Omental fat pad (tissue), 3 donors: ENCODE measurements at regions not wholly inside any gene's neighbourhood (a gene's known extent, or its start where the extent isn't known, plus 50 kb on each side); places are given as distances from the start of the nearest gene placed in this dataset.

Experiments
- ATAC-seq: fragments of 150-250 bp; one replicate; pipeline ENCODE4 v1.9.1; 2016; ENCODE audit warnings: mild to moderate bottlenecking, moderate library complexity; ENCODE audit not compliant: low FRiP score
- DNase-seq: peaks from one replicate; pipeline ENCODE4 v3.0.0-alpha.2; 2019; ENCODE audit warnings: low spot score
- TF ChIP-seq, protein P1 (sequence below), 3 donors: fragments of 450-650 bp; IDR thresholded peaks; one replicate each; pipeline ENCODE4 v1.5.1; 2016 to 2017; ENCODE audit warnings: antibody characterized with exemption in 3 of 3, mild to moderate bottlenecking in 3 of 3, moderate library complexity in 2 of 3

DNA sequence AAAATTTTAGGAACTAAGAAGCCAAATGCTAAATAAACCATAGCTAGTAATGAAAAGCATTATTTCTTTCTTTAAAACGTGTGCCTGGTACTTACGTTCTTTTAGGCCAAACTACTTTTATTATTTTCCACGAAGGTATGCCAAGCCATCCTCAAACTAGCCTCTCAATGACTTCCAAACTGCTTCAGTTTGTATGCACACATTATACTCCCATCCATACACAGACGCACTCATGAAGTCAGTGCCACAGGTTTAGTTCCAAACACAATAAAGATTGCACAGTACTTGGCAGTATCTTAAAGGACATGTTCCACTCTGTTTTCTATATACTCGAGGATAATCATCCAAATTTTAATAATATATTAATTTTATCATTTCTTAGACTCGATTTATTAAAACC, 609.2 kb upstream of the ZNF385D start:
- ATAC-seq (no peak), DNase-seq (no peak)
- TF ChIP-seq, protein P1, sequence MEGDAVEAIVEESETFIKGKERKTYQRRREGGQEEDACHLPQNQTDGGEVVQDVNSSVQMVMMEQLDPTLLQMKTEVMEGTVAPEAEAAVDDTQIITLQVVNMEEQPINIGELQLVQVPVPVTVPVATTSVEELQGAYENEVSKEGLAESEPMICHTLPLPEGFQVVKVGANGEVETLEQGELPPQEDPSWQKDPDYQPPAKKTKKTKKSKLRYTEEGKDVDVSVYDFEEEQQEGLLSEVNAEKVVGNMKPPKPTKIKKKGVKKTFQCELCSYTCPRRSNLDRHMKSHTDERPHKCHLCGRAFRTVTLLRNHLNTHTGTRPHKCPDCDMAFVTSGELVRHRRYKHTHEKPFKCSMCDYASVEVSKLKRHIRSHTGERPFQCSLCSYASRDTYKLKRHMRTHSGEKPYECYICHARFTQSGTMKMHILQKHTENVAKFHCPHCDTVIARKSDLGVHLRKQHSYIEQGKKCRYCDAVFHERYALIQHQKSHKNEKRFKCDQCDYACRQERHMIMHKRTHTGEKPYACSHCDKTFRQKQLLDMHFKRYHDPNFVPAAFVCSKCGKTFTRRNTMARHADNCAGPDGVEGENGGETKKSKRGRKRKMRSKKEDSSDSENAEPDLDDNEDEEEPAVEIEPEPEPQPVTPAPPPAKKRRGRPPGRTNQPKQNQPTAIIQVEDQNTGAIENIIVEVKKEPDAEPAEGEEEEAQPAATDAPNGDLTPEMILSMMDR (IDR thresholded peaks at IDR 0.05), result no peak

DNA sequence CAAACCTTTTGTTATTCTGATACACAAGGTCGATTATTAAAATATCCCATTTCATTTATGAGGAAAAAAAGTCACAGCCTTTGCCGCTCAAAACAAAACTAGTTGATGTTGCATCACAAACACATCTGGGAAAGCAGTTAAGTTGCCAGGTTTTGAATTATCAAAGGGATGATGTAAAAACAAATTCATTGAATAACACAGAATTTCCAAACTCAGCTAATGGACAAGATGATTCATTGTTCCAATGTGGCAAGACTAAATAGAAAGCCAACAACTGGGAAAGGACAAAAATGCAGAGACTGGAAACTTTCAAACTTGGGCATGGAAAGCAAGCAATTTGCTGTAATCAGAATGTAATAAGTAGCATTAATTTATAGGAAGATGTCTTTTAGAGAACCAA, 610.0 kb upstream of the ZNF385D start:
- ATAC-seq (no peak), DNase-seq (no peak)
- TF ChIP-seq, protein P1 (IDR thresholded peaks at IDR 0.05), result no peak

DNA sequence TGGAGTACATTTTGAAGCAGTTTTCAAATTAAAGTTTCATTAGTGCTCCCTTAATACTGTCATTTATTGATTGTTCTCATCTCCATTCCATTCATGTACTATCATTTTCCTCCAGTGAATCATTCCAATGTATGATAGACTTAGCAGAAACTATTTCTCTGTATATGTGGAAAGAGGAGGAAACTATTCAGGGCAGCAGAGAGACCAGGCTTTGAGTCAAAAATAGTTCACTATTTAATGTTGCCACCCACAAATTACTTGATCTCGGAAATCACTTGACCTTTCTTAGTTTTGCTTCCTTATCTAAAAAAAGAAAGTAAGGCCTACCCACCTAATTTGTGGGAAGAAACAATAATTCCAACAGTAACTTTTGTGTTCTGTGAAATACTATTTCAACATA, 610.5 kb upstream of the ZNF385D start:
- TF ChIP-seq, protein P1 (IDR thresholded peaks at IDR 0.05), result no peak
- DNase-seq, result no peak
- no peak for ATAC-seq

DNA sequence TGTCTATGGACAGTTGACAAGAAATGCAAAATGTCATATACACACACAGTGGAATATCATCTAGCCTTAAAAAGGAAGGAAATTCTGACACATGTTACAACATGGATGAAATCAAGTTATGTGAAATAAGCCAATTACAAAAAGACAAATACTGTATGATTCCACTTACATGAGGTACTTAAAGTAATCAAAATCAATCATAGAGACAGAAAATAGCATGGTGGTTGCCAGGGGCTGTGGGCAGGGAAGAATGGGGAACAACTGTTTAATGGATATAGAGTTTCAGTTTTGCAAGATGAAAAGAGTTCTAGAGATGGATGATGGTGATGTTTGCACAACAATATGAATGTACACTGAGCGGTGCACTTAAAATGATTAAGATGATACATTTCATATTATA, 613.8 kb upstream of the ZNF385D start:
- no peak for ATAC-seq
- no peak for DNase-seq
- TF ChIP-seq, protein P1 (IDR thresholded peaks at IDR 0.05), result no peak

DNA sequence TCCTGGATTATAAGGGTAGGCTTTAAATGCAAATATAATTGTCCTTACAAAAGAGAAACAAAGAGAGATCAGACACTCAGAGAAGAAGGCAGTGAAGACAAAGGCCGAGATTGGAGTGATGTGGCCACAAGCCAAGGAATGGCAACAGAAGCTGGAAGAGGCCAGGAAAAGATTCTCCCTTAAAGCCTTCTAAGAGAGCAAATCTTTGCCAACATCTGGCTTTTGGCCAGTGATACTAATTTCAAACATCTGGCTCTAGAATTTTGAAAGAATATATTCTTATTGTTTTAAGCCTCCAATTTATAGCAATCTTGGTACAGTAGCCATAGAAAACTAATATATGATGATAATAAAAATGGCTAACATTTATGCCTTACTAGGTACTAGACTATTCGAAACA, 615.8 kb upstream of the ZNF385D start:
- ATAC-seq, result no peak
- DNase-seq, result no peak
- TF ChIP-seq, protein P1 (IDR thresholded peaks at IDR 0.05), result no peak

DNA sequence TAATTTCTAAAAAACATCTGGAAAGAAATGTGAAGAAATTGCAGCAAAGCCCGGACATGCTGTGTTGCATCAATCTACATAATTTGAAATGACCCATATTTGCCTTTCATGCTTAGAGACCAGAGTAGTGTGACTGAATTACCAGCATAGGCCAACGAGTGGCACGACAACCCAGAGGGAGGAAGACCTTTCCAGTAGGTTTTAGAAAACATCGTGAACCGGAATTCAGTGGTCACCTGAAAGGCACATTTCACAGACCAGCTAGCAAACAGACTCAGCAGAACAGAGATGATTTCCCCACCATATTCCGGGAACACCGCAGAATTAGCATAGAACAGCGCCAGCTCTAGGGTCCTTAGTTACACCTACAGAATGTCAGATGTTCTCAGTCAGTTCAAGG, 620.0 kb upstream of the ZNF385D start:
- DNase-seq (no peak), ATAC-seq (no peak)
- TF ChIP-seq, protein P1 (IDR thresholded peaks at IDR 0.05), result no peak

DNA sequence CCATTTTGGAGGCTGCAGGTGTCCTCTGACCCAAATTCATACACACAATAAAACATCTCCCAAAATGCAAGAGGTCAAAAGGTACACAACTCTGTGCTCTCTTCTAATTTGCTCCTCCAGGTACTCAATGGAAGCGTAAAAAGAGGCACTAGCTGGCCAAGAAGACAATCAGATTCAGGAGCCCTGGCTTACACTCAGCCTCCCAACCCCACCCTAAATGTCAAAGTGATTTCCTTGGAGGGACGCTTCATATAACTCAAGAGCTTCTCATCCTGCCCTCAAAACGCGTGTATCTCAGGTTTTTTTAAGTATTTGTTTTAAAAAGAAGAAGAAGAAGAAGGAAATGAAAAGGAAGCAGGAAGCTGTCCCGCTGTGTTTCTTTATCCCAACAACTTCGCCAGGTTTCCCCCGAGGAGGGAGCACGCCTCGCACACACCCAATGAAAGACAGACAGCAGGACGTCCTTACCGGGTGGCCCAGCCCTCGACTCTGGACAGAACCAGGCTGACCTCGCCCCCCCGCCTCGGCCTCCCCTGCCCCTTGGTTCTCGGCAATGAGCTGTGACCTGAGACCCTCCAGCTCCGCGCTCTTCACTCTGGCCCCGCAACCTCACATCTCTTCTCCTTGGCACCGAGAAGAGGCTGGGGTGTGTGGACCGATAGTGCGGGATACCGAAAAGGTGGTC, 620.7 kb upstream of the ZNF385D start:
- TF ChIP-seq, protein P1 (IDR thresholded peaks at IDR 0.05), result no peak
- no peak for DNase-seq
- no peak for ATAC-seq
